OCI-LY3 (cell line): ENCODE measurements at regions not wholly inside any gene's neighbourhood (a gene's known extent, or its start where the extent isn't known, plus 50 kb on each side); places are given as distances from the start of the nearest gene placed in this dataset.

Experiments
- H2AFZ ChIP-seq: fragments of 200-600, 300-600 bp; shearing (Covaris generic); 2 replicates; pipeline ENCODE4 v1.6.0; 2014; ENCODE audit warnings: antibody characterized with exemption, low read depth, low read length
- H3K27ac ChIP-seq: fragments of 200-600, 300-600 bp; sonication (generic); 2 replicates; pipeline ENCODE4 v1.5.1; 2014; ENCODE audit warnings: mild to moderate bottlenecking, low read length, moderate library complexity, mixed read lengths
- H3K27me3 ChIP-seq: fragments of 200-600, 300-600 bp; sonication (generic); 2 replicates; pipeline ENCODE4 v1.6.1; 2014; ENCODE audit warnings: low read depth, low read length, mixed read lengths
- H3K36me3 ChIP-seq: fragments of 200-600, 300-600 bp; sonication (generic); replicated peaks from 2 replicates; pipeline ENCODE3; 2014; ENCODE audit warnings: low read depth, low read length, mixed read lengths
- H3K4me1 ChIP-seq: fragments of 300-600, 200-600 bp; sonication (generic); 2 replicates; pipeline ENCODE4 v1.6.1; 2014; ENCODE audit warnings: low read length, mixed read lengths
- H3K4me2 ChIP-seq: fragments of 200-600, 300-600 bp; sonication (generic); 2 replicates; pipeline ENCODE4 v1.6.1; 2014; ENCODE audit warnings: low read length, mixed read lengths
- H3K4me3 ChIP-seq: fragments of 300-600, 200-600 bp; sonication (generic); 2 replicates; pipeline ENCODE4 v1.5.1; 2014; ENCODE audit warnings: antibody characterized with exemption, mild to moderate bottlenecking, low read length, moderate library complexity
- H3K79me2 ChIP-seq: fragments of 300-600, 200-600 bp; shearing (Covaris generic); 2 replicates; pipeline ENCODE4 v1.6.1; 2014; ENCODE audit warnings: mild to moderate bottlenecking, low read length, mixed read lengths
- H3K9ac ChIP-seq: fragments of 300-600, 200-600 bp; shearing (Covaris generic); 2 replicates; pipeline ENCODE4 v1.6.0; 2014; ENCODE audit warnings: mild to moderate bottlenecking, low read length, moderate library complexity
- H3K9me3 ChIP-seq: fragments of 200-600, 300-600 bp; shearing (Covaris generic); 2 replicates; pipeline ENCODE4 v1.6.1; 2014; ENCODE audit warnings: low read length, mixed read lengths; ENCODE audit not compliant: insufficient read depth
- H4K20me1 ChIP-seq: fragments of 200-600, 300-600 bp; sonication (generic); 2 replicates; pipeline ENCODE4 v1.6.1; 2016; ENCODE audit warnings: low read length, mixed read lengths; ENCODE audit not compliant: insufficient read depth
- CTCF ChIP-seq: fragments of 200-600, 300-600 bp; sonication (generic); IDR thresholded peaks from 2 replicates; pipeline ENCODE4 v1.5.1; 2014; ENCODE audit warnings: antibody characterized with exemption, low read length, low read depth
- EZH2phosphoT487 ChIP-seq: fragments of 200-600 bp; shearing (Covaris generic); IDR thresholded peaks from 2 replicates; pipeline ENCODE4 v1.6.1; 2018; ENCODE audit warnings: antibody characterized with exemption, mixed run types, low read depth

DNA sequence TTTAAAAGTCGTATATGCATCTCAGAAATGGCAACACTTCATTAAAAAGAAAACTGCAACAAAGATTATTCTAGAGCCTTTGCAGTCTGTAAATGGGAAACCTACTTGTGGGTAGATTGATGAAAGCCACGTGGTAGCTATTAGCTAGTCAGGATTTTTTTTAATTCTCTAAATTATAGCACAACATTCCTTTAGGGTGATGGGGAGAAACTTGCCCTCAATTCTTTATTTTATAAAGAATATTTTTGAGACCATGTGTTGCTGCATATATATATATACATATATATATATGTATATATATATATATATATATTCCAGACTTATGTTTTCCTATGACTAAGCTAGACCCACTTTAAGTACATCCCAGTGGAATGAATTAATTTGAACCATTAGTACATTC lies 118.0 kb downstream of the PPP1R3A start:
- Histone ChIP-seq H3K9me3 (no peaks in the 10 kb centered on the region), H3K4me2 (no peak overlapping the region), H3K36me3 (no peaks in the 10 kb centered on the region), H4K20me1 (no peaks in the 10 kb centered on the region), H3K27ac (no peak overlapping the region), H3K27me3 (no peaks in the 10 kb centered on the region), H3K4me1 (peaks cover 11% of the 10 kb centered on the region), H3K79me2 (no peaks in the 10 kb centered on the region), H3K9ac (no peak overlapping the region), H3K4me3 (no peak overlapping the region), H2AFZ (no peak overlapping the region)
- TF ChIP-seq EZH2phosphoT487 (no peak), CTCF (no peak)

DNA sequence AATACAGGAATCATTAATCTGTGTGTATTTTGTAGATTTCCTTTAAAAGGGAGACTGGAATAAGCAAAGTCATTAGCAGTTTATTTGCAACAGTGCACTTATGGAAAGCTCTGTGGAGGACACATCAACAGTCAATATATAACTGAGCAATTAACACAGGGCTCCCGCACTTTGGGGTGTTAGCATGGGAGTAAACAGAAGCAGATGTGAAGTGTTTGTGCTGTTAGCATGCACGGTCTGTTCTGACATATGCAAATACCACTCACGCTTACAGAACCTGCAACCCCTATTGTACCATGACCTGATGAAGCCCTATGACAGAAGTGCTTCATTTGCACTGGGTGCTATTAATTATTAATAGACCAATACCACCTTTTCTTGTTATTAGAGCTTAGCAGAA lies 118.9 kb downstream of the PPP1R3A start:
- no peak overlapping the region for H3K27ac ChIP-seq
- H3K9me3 ChIP-seq: no peaks in the 10 kb centered on the region
- H3K9ac ChIP-seq: no peak overlapping the region
- H3K36me3 ChIP-seq: no peaks in the 10 kb centered on the region
- no peaks in the 10 kb centered on the region for H3K79me2 ChIP-seq
- TF ChIP-seq EZH2phosphoT487 (no peak), CTCF (no peak)
- H3K27me3 ChIP-seq: no peaks in the 10 kb centered on the region
- H3K4me2 ChIP-seq: peak overlapping the region; percentile 30
- H2AFZ ChIP-seq: no peak overlapping the region
- no peaks in the 10 kb centered on the region for H4K20me1 ChIP-seq
- H3K4me3 ChIP-seq: no peak overlapping the region
- peaks cover 11% of the 10 kb centered on the region for H3K4me1 ChIP-seq

DNA sequence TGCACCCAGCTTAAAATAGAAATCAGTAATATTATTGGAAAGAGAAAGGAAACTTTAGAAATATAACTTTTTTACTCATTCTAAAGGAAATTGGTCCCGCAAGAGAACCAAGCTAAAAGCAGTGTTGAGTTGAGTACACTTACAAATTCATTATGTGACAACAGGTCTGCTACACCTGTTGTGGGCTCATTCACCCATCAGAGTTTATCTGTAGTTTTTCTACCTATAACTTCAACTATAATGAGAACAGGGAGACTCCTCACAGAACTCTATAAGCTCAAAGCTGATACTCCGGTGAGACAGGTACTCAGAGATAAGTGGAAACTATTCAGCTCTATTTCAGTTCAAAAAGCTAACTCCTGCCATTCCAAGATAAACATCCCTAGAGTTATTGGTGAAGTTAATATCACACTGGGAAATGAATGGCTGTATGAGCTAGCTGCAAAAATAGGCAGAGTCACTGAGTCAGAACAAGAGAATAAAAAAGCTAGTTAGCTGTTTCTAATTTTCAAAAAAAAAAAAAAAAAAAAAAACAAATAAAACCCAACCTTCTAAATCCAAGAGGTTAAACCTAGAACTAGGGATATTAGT lies 121.3 kb downstream of the PPP1R3A start:
- Histone ChIP-seq H3K36me3 (no peaks in the 10 kb centered on the region), H2AFZ (no peak overlapping the region), H3K4me3 (no peak overlapping the region), H4K20me1 (no peaks in the 10 kb centered on the region), H3K27ac (no peak overlapping the region), H3K4me2 (no peak overlapping the region), H3K9ac (no peak overlapping the region), H3K4me1 (peaks cover 11% of the 10 kb centered on the region), H3K27me3 (no peaks in the 10 kb centered on the region), H3K9me3 (no peaks in the 10 kb centered on the region), H3K79me2 (no peaks in the 10 kb centered on the region)
- TF ChIP-seq CTCF: no peak
- no peak for TF ChIP-seq EZH2phosphoT487

DNA sequence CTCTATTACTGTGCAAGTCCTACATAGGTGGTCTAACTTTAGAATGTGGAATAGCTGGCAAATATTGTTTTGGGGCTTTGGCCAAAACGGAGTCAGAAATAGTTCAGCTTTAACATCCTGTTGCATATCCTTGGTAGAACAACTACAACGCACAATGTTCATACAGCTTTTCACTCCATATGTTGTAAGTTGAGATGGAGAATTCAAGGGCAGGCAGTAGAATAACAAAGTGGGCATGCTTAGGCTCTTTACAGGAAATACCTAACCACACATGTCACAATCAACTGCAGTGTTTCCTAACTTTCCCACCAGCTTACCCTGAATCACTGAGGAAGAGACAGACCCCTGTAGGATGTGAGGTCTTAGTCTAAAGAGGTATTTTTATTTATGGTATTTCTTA lies 122.3 kb downstream of the PPP1R3A start:
- Histone ChIP-seq H4K20me1 (no peaks in the 10 kb centered on the region), H3K27ac (no peak overlapping the region), H2AFZ (0 out of 2 replicates have a peak overlapping the region, but pooled peaks have one; percentile 17), H3K4me1 (peaks cover 11% of the 10 kb centered on the region), H3K79me2 (no peaks in the 10 kb centered on the region), H3K9ac (no peak overlapping the region), H3K4me2 (no peak overlapping the region), H3K36me3 (no peaks in the 10 kb centered on the region), H3K9me3 (no peaks in the 10 kb centered on the region), H3K27me3 (no peaks in the 10 kb centered on the region), H3K4me3 (no peak overlapping the region)
- TF ChIP-seq EZH2phosphoT487 (no peak), CTCF (no peak)
